Vagina (tissue), 2 donors: ENCODE measurements at regions not wholly inside any gene's neighbourhood (a gene's known extent, or its start where the extent isn't known, plus 50 kb on each side); places are given as distances from the start of the nearest gene placed in this dataset.

Experiments used
- DNase-seq, 2 donors: peaks; one replicate each; pipeline ENCODE4 v3.0.0-alpha.2; 2017; ENCODE audit errors: extremely low spot score in 2 of 2
- H3K27ac ChIP-seq: fragments of 200-600 bp; sonication (generic); one replicate; pipeline ENCODE4 v1.5.1; 2019
- H3K27me3 ChIP-seq: fragments of 200-600 bp; sonication (generic); one replicate; pipeline ENCODE4 v1.5.1; 2019
- H3K36me3 ChIP-seq, 2 donors: fragments of 200-600 bp; sonication (generic); one replicate each; pipeline ENCODE4 v1.5.1; 2017 to 2019
- H3K4me1 ChIP-seq: fragments of 200-600 bp; sonication (generic); one replicate; pipeline ENCODE4 v1.5.1; 2019
- H3K4me3 ChIP-seq, 2 donors: fragments of 200-600 bp; sonication (generic); 1 replicate in 1 of 2; 2 replicates in 1 of 2; pipeline ENCODE4 v1.5.1; 2016 to 2019
- H3K9me3 ChIP-seq: fragments of 200-600 bp; sonication (generic); one replicate; pipeline ENCODE4 v1.5.1; 2019
- CTCF ChIP-seq, 3 experiments: fragments of 450-650 bp in 2 of 3; fragments of 200-600 bp in 1 of 3; sonication (generic) in 1 of 3; IDR thresholded peaks; one replicate each; pipeline ENCODE4 v1.5.1; 2017 to 2019; ENCODE audit warnings: antibody characterized with exemption in 3 of 3, mild to moderate bottlenecking in 2 of 3, moderate library complexity in 2 of 3
- POLR2A ChIP-seq, 2 donors: fragments of 450-650 bp; IDR thresholded peaks; one replicate each; pipeline ENCODE4 v1.6.1; 2017; ENCODE audit warnings: antibody characterized with exemption in 2 of 2, mild to moderate bottlenecking in 2 of 2, moderate library complexity in 2 of 2
- POLR2AphosphoS5 ChIP-seq, 2 donors: sonication (generic); formaldehyde crosslinking; IDR thresholded peaks; one replicate each; pipeline ENCODE4 v1.9.0; 2017; ENCODE audit warnings: antibody characterized with exemption in 2 of 2, mild to moderate bottlenecking in 2 of 2, low read depth in 1 of 2; ENCODE audit not compliant: insufficient read depth in 1 of 2
- intact Hi-C: fragments of 100-400 bp; cut with DNase I; formaldehyde crosslinking; loops from one replicate; pipeline ENCODE4 v1.15.1; 2023

GRCh38 chr7:51647931-51648351, 331.3 kb upstream of the COBL start:
- peaks cover 7% of the 10 kb centered on the region for H3K4me1 ChIP-seq
- intact Hi-C loops = no loop called here
- no peaks in the 10 kb centered on the region for H3K27me3 ChIP-seq
- DNase-seq = peak in 1 of 2 donors; percentile 92
- H3K27ac ChIP-seq = no peak overlapping the region
- H3K36me3 ChIP-seq = no peaks in the 10 kb centered on the region
- H3K9me3 ChIP-seq = no peaks in the 10 kb centered on the region
- H3K4me3 ChIP-seq = no peak overlapping the region
- TF ChIP-seq POLR2AphosphoS5 (IDR thresholded peaks at IDR 0.05; ENCODE audit: insufficient read depth in 1 of 2, low read depth in 1 of 2) = peak in 1 of 2 donors; percentile 50
- no peak for TF ChIP-seq POLR2A (IDR thresholded peaks at IDR 0.05)

- Histone ChIP-seq H3K27ac (no peak overlapping the region), H3K36me3 (no peaks in the 10 kb centered on the region), H3K27me3 (no peaks in the 10 kb centered on the region), H3K4me3 (no peak overlapping the region), H3K9me3 (no peaks in the 10 kb centered on the region), H3K4me1 (peaks cover 7% of the 10 kb centered on the region)
- no peak for DNase-seq
- intact Hi-C loops = no loop called here
- no peak for TF ChIP-seq CTCF (IDR thresholded peaks at IDR 0.05)
- no peak for TF ChIP-seq POLR2AphosphoS5 (IDR thresholded peaks at IDR 0.05; ENCODE audit: insufficient read depth in 1 of 2, low read depth in 1 of 2)
Observed at GRCh38 chr7:51647486-51647885, 330.9 kb upstream of the COBL start.

DNA sequence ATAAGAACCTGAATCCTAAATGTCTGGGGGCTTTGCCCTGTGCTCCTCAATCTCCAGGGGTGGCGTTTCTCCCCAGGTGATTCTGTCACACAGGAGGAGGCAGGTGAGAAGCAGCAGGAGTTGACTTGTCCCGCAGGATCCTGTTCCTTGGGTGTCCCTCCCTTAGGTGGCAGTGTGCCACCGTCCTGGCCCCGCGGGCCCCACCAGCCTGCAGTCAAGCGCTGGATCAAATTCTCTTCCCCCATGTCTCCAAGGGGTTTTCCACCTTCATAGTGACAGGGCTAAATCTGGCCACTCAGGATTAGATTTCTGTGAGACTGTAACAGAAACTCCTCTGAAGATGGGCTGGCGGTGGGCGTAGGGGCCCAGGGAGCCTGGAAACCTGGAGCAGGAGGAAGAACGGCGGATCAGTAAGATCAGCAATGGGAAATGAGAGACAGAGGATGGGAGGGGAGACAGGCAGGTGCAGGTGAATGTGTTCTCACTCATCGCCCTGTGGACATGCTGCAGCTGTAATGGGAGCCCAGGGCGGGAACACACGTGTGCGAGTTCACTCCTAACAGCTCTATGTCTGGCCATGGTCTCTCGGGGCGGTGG, 329.2 kb upstream of the COBL start:
- no peak for DNase-seq
- no peak for TF ChIP-seq POLR2AphosphoS5 (IDR thresholded peaks at IDR 0.05; ENCODE audit: insufficient read depth in 1 of 2, low read depth in 1 of 2)
- TF ChIP-seq CTCF (IDR thresholded peaks at IDR 0.05) = no peak
- TF ChIP-seq POLR2A (IDR thresholded peaks at IDR 0.05) = no peak
- intact Hi-C loops = no loop called here
- Histone ChIP-seq H3K9me3 (no peaks in the 10 kb centered on the region), H3K36me3 (no peaks in the 10 kb centered on the region), H3K27ac (no peak overlapping the region), H3K4me1 (peaks cover 7% of the 10 kb centered on the region), H3K4me3 (no peak overlapping the region), H3K27me3 (no peaks in the 10 kb centered on the region)

- TF ChIP-seq POLR2A (IDR thresholded peaks at IDR 0.05) (no peak), POLR2AphosphoS5 (IDR thresholded peaks at IDR 0.05; ENCODE audit: insufficient read depth in 1 of 2, low read depth in 1 of 2) (no peak), CTCF (IDR thresholded peaks at IDR 0.05) (no peak)
- Histone ChIP-seq H3K27me3 (no peaks in the 10 kb centered on the region), H3K4me1 (peaks cover 7% of the 10 kb centered on the region), H3K4me3 (no peak overlapping the region), H3K9me3 (no peaks in the 10 kb centered on the region), H3K27ac (no peak overlapping the region), H3K36me3 (no peaks in the 10 kb centered on the region)
- intact Hi-C loops = no loop called here
- DNase-seq = no peak
Observed at GRCh38 chr7:51645255-51645654, 328.6 kb upstream of the COBL start.

- DNase-seq = no peak
Observed at GRCh38 chr7:51644216-51644615, 327.6 kb upstream of the COBL start.

More at GRCh38 chr7:51644216-51644615, 327.6 kb upstream of the COBL start:
- Histone ChIP-seq H3K9me3 (no peaks in the 10 kb centered on the region), H3K27me3 (no peaks in the 10 kb centered on the region), H3K27ac (no peak overlapping the region), H3K4me3 (no peak overlapping the region), H3K36me3 (no peaks in the 10 kb centered on the region), H3K4me1 (peaks cover 7% of the 10 kb centered on the region)
- TF ChIP-seq POLR2AphosphoS5 (IDR thresholded peaks at IDR 0.05; ENCODE audit: insufficient read depth in 1 of 2, low read depth in 1 of 2) (no peak), CTCF (IDR thresholded peaks at IDR 0.05) (no peak), POLR2A (IDR thresholded peaks at IDR 0.05) (no peak)
- intact Hi-C loops = no loop called here
